ENCODE measurements at regions not wholly inside any gene's neighbourhood (a gene's known extent, or its start where the extent isn't known, plus 50 kb on each side); places are given as distances from the start of the nearest gene placed in this dataset.
"Not testable (repeated sequence)": the region's sequence is repeated elsewhere in the genome, so short reads cannot be mapped to it uniquely, and the experiment has no call there.

GRCh38 chr5:148880197-148880596, 53.8 kb downstream of the ADRB2 start:
- DNase-seq (ENCODE audit: low read depth) = no peak

GRCh38 chr5:148880696-148881095, 54.3 kb downstream of the ADRB2 start:
- DNase-seq (ENCODE audit: low read depth) = no peak

DNA sequence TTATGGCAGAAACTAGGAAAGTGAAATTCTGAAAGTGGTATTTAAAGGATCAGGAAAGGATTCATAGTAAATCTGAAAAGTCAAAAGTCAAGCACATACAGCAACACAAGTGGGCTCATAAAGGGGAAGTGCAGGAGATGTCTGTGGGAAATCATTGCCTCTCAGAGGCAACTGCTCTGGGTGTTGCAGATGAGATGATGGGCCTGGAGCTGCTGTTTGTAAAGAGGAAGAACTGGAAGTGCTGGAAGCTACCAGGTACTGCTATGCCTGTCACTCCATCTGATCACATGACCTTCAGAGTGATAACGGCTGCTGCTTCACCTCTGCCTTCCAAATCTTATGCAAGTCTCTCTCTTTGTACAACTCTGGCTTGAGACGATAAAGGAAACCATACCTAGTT, 55.9 kb downstream of the ADRB2 start:
- no peak for DNase-seq (ENCODE audit: low read depth)

GRCh38 chr5:148884339-148885020, 58.1 kb downstream of the ADRB2 start:
- no peak for DNase-seq (ENCODE audit: low read depth)

DNA sequence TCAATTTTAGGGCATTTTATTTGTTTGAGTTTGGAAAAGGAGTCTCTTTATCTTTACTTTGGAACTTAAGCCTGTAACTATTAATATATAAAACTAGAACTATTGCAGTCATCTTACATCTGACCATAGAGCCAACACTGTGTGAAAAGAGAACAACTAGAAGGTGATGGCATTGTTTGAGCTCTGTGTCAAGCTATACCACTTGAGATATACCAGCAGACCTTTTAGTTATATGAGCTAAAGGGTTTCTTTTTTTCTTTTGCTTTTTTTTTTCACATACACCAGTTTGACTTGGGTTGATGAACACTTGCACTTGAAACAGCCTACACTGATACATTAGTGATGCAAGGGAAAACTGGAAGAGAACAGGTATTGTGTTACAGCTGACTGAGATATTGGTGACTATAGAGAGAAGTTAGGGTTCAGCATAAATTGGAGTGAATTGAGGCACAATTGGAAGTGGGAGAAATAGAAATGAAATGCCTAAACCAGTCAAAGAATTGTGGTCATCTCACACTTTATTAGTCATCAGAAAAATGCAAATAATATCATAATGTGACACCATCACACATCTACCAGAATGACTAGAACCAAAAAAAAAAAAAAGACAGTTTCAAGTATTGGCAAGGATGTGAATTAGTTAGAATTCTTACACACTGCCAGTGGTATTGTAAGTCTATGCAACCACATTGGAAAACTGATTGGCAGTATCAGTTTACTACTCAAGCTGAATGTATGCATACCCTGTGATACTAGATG, 60.9 kb downstream of the ADRB2 start:
- no peak for DNase-seq (ENCODE audit: low read depth)

DNA sequence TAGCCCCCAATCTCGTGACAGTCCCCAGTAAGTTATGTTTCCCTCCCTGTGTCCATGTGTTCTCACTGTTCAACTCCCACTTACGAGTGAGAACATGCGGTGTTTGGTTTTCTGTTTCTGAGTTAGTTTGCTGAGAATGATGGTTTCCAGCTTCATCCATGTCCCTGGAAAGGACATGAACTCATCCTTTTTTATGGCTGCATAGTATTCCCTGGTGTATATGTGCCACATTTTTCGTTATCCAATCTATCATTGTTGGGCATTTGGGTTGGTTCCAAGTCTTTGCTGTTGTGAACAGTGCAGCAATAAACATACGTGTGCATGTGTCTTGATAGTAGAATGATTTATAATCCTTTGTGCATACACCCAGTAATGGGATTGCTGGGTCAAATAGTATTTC, 63.5 kb downstream of the ADRB2 start:
- DNase-seq (ENCODE audit: low read depth) = not testable (repeated sequence)

DNA sequence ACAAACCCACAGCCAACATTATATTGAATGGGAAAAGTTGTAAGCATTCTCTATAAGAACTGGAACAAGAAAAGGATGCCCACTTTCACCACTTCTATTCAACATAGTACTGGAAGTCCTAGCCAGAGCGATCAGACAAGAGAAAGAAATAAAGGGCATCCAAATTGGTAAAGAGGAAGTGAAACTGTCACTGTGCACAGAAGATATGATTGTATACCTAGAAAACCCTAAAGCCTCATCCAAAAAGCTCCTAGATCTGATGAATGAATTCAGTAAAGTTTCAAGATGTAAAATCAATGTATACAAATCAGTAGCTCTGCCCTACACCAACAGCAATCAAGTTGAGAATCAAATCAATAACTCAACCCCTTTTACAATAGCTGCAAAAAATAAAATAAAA, 69.0 kb downstream of the ADRB2 start:
- not testable (repeated sequence) for DNase-seq (ENCODE audit: low read depth)

- no peak for DNase-seq (ENCODE audit: low read depth)
These were observed 71.4 kb downstream of the ADRB2 start for GRCh38 chr5:148897842-148898241.

DNA sequence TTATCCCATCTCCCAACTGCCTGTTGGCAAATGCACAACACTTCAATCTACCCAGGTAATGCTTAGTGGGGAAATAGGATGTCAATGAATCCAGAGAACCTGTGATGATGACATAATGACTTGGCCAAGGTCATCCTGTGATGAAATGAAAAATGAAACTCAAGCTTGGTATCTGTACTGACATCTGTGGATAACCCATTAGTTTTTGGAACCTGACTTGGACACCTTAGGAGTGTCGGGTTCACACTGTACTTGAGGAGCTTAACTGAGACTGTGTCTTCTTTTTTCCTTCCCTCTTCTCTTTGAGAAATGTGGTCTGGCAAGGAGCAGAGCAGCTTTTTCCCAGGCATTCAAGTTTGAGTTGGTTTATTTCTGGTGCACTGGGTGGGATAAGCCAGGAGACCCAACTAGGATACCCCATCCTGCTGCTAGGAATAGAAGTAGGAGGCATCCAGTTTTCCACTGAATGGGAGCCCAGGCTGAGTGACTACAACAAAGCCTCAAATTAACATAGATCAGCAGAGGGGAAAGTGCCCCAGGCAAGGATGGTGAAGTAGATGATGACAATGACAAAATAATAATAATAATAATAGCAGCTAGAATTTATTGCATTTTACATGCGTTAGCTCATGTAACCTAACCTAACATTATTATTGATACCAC, 72.1 kb downstream of the ADRB2 start:
- no peak for DNase-seq (ENCODE audit: low read depth)

- no peak for DNase-seq (ENCODE audit: low read depth)
These were observed 73.6 kb downstream of the ADRB2 start for GRCh38 chr5:148899993-148900392.

GRCh38 chr5:148902478-148902877, 76.1 kb downstream of the ADRB2 start:
- DNase-seq (ENCODE audit: low read depth) = no peak

DNA sequence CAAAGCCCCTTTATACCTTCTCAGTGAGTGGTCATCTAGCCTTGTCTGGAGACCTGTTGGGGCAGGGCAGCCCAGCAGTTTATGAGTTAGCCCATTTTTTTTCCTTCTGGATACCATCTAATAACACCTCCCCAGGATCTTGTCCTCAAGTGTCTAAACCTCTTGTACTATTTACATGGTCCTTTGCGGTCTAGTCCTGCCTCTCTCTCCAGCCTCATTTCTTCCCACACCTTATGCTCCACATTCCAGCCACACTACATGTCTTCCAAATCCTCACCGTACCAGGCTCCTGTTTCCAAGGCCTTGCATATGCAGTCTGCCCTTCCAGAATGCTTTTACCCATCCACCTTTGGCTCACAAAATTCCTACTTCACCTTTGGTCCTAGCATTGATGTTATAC, 77.2 kb downstream of the ADRB2 start:
- DNase-seq (ENCODE audit: low read depth) = no peak

DNA sequence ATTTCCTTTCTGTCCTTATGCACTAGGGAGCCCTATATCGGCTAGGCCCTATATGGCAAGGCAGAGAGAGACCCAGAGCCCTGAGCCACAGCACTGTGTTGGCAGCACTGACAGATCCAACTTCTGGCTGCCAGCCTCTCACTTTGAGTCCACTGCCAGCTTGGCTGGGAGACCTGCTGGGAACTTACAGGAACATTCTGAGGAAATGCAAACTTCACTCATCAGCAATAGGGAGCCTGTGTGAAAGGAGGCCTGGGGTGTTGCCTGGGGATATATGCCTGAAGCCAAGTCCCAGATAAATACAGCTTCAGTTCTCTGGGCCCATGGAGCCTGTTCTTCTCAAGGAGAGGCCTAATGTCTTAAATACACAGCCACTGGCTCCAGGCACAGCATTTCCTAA, 78.0 kb downstream of the ADRB2 start:
- no peak for DNase-seq (ENCODE audit: low read depth)

DNA sequence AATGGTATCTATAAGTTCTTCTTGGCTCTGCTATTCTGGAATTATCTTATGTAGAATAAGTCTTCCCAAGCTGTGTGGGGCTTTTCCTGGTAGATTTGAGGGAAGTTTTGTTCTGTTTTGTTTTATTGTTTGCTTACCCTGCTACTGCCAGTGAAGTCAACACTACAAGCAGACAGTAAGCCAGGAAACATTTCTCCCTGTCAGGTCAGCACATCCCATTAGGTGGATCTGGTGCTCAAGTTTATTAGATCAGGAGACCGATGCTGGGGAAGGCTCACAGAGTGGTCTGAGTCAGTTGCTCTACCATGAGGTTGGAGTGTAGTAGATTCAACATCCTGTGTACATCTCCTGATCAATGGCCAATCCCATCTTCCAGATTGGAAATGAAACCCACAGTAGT, 79.1 kb downstream of the ADRB2 start:
- DNase-seq (ENCODE audit: low read depth) = no peak

- DNase-seq (ENCODE audit: low read depth) = no peak
These were observed 80.6 kb downstream of the ADRB2 start for GRCh38 chr5:148906968-148907367.

DNA sequence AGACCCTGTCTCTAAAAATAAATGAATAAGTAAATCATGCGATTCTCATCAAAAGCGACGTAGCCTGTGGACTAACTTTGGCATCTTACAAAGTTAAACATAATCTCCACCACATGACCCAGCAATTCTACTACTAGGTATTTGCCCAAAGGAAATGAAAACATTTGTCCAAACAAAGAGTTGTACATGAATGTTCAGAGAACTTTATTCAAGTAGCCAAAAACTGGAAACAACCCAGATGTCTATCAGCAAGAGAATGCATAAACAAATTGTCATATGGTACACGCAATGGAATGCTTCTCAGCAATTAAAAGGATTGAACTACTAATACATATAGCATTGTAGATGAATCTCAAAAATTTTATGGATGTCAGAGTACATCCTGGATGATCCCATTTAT, 82.6 kb downstream of the ADRB2 start:
- DNase-seq (ENCODE audit: low read depth) = peak; percentile 72

GRCh38 chr5:148909766-148910165, 83.4 kb downstream of the ADRB2 start:
- DNase-seq (ENCODE audit: low read depth) = peak; percentile 48

DNA sequence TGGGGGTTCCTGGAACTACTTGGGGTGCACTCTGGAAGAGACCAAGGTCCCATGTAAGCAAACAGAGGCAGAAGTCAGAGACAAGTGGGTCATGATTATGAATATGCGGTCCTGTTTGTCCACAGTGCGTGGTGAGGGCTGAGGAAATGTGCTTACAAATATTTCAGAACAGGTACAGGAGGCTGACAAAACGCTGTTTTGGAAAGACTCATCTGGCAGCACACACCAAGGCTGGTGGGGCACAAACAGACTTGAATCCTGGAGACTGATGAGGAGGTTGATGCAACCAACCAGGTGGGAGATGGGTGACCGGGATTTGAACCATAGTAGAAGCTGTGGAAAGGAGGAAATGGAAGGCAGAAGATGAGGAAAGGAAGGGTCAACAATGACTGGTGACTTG, 83.8 kb downstream of the ADRB2 start:
- no peak for DNase-seq (ENCODE audit: low read depth)

GRCh38 chr5:148910686-148911361, 84.4 kb downstream of the ADRB2 start:
- DNase-seq (ENCODE audit: low read depth) = peak; percentile 93

DNA sequence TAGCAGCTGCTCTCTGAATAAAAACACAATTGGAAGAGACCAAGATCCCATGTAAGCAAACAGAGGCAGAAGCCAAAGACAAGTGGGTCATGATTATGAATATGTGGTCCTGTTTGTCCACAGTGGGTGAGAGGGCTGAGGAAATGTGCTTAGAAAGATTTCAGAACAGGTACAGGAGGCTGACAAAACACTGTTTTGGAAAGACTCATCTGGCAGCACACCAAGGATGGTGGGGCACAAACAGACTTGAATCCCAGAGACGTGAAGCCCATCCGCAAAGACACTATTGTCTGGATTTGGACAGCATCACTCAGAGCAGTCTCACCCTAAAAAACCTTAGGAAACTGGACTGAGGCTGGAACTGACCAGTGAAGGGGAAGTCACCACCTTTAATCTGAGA, 85.0 kb downstream of the ADRB2 start:
- DNase-seq (ENCODE audit: low read depth) = no peak

DNA sequence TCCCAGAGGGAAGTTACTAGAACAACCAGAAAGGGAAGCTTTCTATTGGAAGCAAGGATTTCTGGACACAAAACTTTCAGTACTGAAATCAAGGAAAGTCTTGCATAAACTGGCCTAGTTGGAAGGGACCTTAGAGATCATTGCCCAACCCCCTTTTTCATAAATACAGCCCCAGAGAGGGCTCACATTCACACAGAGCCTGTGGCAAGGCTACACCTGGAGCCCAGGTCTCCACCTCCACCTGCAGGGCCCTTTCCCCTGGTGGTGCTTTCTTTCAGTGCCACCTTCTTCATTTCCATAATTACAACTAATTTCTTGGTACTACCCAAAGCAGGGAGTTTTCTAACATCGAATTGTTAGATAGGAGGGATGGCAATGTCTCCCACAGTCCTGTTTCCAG, 85.7 kb downstream of the ADRB2 start:
- DNase-seq (ENCODE audit: low read depth) = no peak

DNA sequence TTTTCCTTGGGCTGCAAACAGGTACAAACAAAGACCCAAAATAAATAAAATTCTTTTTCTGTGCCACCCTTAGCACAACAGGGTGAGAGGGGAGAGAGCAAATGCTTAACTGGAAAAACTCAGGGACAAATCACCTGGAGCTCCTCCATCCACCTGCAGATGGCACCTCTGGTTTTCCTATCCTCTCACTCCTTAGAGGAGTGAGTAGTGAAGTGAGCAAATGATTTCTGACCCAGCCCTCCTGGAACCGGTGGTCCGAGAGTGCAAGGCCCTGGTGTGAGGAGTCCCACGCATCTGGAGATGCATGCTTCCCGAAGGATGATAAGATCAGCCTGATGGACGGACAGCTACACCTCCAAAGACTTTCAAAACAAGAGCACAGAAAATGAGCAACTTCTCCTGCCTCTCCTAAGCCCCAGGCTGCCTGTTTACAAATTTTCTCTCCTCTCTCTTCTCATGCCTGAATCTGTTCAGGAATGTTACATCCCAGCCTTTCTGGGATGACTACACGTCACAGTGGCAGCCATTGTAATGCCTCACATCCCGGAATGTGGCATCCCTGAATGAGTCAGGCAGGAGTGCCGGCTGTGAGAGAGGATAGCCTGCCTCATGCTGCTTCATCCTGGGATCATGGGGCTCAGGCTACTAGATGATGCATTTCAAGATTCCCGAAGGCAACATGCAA, 86.4 kb downstream of the ADRB2 start:
- peak; percentile 99 for DNase-seq (ENCODE audit: low read depth)

All from M059J (cell line).